CD4-positive, alpha-beta T cell (primary cell): ENCODE measurements at regions not wholly inside any gene's neighbourhood (a gene's known extent, or its start where the extent isn't known, plus 50 kb on each side); places are given as distances from the start of the nearest gene placed in this dataset.

Experiments used
- ATAC-seq: fragments of 200-7000 bp; cut with Tn5 transposase; one replicate; pipeline ENCODE4 v1.10.0; 2022; ENCODE audit warnings: mild to moderate bottlenecking; ENCODE audit not compliant: poor library complexity
- CTCF ChIA-PET: fragments of 350-600 bp; sonication (Branson Sonifier 250); formaldehyde crosslinking; loops from one replicate; lab custom pipeline; 2021; ENCODE audit warnings: antibody characterized with exemption, inconsistent platforms; lab: Charles Lee
- POLR2A ChIA-PET: fragments of 350-600 bp; sonication (Branson Sonifier 250); formaldehyde crosslinking; loops from one replicate; lab custom pipeline; 2021; ENCODE audit warnings: antibody characterized with exemption, inconsistent platforms; lab: Charles Lee
- DNase-seq, 14 experiments: peaks; one replicate each; pipeline ENCODE4 v3.0.0-alpha.2; 2013 to 2020; ENCODE audit warnings: mixed read lengths in 2 of 14
- H3K27ac ChIP-seq, 2 donors: one replicate each; pipeline versions ENCODE4 v1.5.1 to v1.7.0; 2013; ENCODE audit warnings: low read length in 2 of 2, low read depth in 1 of 2, mild to moderate bottlenecking in 1 of 2
- H3K27me3 ChIP-seq, 2 experiments: 1 replicate in 1 of 2; 2 replicates in 1 of 2; pipeline versions ENCODE4 v1.6.1 to v1.7.0; 2013; ENCODE audit warnings: low read length in 2 of 2, control low read depth in 1 of 2, mild to moderate bottlenecking in 1 of 2, moderate library complexity in 1 of 2; ENCODE audit not compliant: insufficient read depth in 2 of 2, control insufficient read depth in 1 of 2
- H3K36me3 ChIP-seq: one replicate; pipeline ENCODE4 v1.6.1; 2013; ENCODE audit warnings: low read length, control low read depth; ENCODE audit not compliant: insufficient read depth
- H3K4me1 ChIP-seq: one replicate; pipeline ENCODE4 v1.6.1; 2013; ENCODE audit warnings: low read length, control low read depth; ENCODE audit not compliant: insufficient read depth
- H3K4me3 ChIP-seq: one replicate; pipeline ENCODE4 v1.5.1; 2013; ENCODE audit warnings: mild to moderate bottlenecking, low read length, moderate library complexity
- H3K9me3 ChIP-seq, 2 experiments: 1 replicate in 1 of 2; 2 replicates in 1 of 2; pipeline versions ENCODE4 v1.6.1 to v1.7.0; 2013; ENCODE audit warnings: low read length in 2 of 2, mild to moderate bottlenecking in 2 of 2, control low read depth in 1 of 2, moderate library complexity in 1 of 2; ENCODE audit not compliant: control insufficient read depth in 1 of 2, insufficient read depth in 1 of 2
- H3K27ac Mint-ChIP-seq: one replicate; pipeline ENCODE4 v1.8.0; 2020; ENCODE audit warnings: mixed read lengths
- H3K27me3 Mint-ChIP-seq: one replicate; pipeline ENCODE4 v1.8.0; 2021; ENCODE audit warnings: mixed read lengths
- H3K36me3 Mint-ChIP-seq: one replicate; pipeline ENCODE4 v1.8.0; 2021; ENCODE audit warnings: low read depth, mixed read lengths
- H3K4me1 Mint-ChIP-seq: one replicate; pipeline ENCODE4 v1.8.0; 2021; ENCODE audit warnings: low read depth, mixed read lengths
- H3K4me3 Mint-ChIP-seq: one replicate; pipeline ENCODE4 v1.8.0; 2020; ENCODE audit warnings: mild to moderate bottlenecking, mixed read lengths
- H3K9me3 Mint-ChIP-seq: one replicate; pipeline ENCODE4 v1.8.0; 2020; ENCODE audit warnings: mixed read lengths
- intact Hi-C, 2 experiments: fragments of 100-400 bp; cut with DNase I in 1 of 2; cut with micrococcal nuclease in 1 of 2; formaldehyde crosslinking; loops; one replicate each; pipeline versions ENCODE4 v1.15.1 to v1.9.0; 2023 to 2025; cut with DNase I, micrococcal nuclease
- TF ChIP-seq, protein P1 (sequence below): fragments of 200-600 bp; IDR thresholded peaks from one replicate; pipeline ENCODE4 v1.8.0; 2022; ENCODE audit warnings: antibody characterized with exemption, mild to moderate bottlenecking

DNA sequence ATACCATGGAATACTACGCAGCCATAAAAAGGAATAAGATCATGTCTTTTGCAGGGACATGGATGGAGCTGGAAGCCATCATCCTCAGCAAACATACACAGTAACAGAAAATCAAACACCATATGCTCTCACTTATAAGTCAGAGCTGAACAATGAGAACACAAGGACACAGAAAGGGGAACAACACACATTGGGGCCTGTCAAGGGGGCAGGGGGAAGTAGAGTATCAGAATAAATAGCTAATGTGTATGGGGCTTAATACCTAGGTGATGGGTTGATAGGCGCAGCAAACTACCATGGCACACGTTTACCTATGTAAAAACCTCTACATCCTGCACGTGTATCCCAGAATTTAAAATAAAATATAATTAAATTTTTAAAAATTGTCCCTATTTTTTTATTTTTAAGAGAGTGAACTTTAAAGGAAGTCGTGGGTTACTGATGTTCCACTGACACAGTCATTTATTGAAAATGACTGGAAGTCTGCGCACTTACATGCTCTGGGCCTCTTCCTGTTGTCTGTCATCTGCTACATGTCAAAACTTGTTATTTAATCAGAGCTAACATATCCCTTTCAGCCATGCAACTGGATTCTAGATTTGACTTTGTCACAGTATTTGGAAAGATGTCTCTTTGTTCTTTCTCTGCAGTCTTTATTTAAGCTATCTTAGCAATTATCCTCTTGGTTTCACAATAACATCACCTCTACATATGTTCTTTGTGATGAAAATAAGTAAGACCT is 73.7 kb upstream of the ABCB5 start:
- Histone ChIP-seq H3K27me3 (no peaks in the 10 kb centered on the region), H3K4me3 (no peak overlapping the region), H3K4me1 (no peaks in the 10 kb centered on the region), H3K27ac (no peak overlapping the region), H3K36me3 (no peaks in the 10 kb centered on the region), H3K9me3 (no peaks in the 10 kb centered on the region)
- H3K4me1 Mint-ChIP-seq, result no peaks in the 10 kb centered on the region
- no peaks in the 10 kb centered on the region for H3K36me3 Mint-ChIP-seq
- H3K27ac Mint-ChIP-seq, result no peak overlapping the region
- TF ChIP-seq, protein P1, sequence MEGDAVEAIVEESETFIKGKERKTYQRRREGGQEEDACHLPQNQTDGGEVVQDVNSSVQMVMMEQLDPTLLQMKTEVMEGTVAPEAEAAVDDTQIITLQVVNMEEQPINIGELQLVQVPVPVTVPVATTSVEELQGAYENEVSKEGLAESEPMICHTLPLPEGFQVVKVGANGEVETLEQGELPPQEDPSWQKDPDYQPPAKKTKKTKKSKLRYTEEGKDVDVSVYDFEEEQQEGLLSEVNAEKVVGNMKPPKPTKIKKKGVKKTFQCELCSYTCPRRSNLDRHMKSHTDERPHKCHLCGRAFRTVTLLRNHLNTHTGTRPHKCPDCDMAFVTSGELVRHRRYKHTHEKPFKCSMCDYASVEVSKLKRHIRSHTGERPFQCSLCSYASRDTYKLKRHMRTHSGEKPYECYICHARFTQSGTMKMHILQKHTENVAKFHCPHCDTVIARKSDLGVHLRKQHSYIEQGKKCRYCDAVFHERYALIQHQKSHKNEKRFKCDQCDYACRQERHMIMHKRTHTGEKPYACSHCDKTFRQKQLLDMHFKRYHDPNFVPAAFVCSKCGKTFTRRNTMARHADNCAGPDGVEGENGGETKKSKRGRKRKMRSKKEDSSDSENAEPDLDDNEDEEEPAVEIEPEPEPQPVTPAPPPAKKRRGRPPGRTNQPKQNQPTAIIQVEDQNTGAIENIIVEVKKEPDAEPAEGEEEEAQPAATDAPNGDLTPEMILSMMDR, result no peak
- CTCF ChIA-PET, result no interaction called here
- peak in 1 of 14 experiments; percentile 2 for DNase-seq
- ATAC-seq, result no peak
- intact Hi-C loops, result no loop called here
- POLR2A ChIA-PET, result no interaction called here
- peaks cover 3% of the 10 kb centered on the region for H3K9me3 Mint-ChIP-seq
- no peak overlapping the region for H3K4me3 Mint-ChIP-seq
- H3K27me3 Mint-ChIP-seq, result no peaks in the 10 kb centered on the region

DNA sequence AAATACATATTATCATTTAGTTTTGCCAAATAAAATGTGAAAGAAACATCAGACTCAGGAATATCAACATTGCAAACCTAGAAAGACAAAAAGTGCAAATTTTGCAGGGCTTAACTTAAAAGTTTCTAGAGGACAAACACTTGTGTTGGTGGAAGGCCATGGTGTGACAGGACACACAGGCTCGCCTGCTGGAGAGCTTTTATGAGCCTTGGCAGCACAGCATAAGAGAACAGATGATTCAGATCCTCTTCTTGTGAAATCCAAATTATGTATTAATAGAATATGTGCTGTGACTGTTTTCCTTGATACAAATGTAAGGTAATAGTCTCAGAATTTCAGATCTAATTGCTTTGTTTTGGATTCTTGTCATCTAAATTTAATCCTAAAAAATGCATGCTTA is 72.9 kb upstream of the ABCB5 start:
- H3K27me3 ChIP-seq, result no peaks in the 10 kb centered on the region
- no peaks in the 10 kb centered on the region for H3K27me3 Mint-ChIP-seq
- no peak overlapping the region for H3K4me3 Mint-ChIP-seq
- H3K27ac Mint-ChIP-seq, result no peak overlapping the region
- no peaks in the 10 kb centered on the region for H3K36me3 ChIP-seq
- intact Hi-C loops, result no loop called here
- ChIA-PET CTCF (no interaction called here), POLR2A (no interaction called here)
- no peaks in the 10 kb centered on the region for H3K9me3 ChIP-seq
- H3K9me3 Mint-ChIP-seq, result peaks cover 3% of the 10 kb centered on the region
- no peak for DNase-seq
- H3K36me3 Mint-ChIP-seq, result no peaks in the 10 kb centered on the region
- H3K4me1 ChIP-seq, result no peaks in the 10 kb centered on the region
- no peak overlapping the region for H3K4me3 ChIP-seq
- ATAC-seq, result no peak
- no peaks in the 10 kb centered on the region for H3K4me1 Mint-ChIP-seq
- TF ChIP-seq, protein P1, result no peak
- no peak overlapping the region for H3K27ac ChIP-seq

DNA sequence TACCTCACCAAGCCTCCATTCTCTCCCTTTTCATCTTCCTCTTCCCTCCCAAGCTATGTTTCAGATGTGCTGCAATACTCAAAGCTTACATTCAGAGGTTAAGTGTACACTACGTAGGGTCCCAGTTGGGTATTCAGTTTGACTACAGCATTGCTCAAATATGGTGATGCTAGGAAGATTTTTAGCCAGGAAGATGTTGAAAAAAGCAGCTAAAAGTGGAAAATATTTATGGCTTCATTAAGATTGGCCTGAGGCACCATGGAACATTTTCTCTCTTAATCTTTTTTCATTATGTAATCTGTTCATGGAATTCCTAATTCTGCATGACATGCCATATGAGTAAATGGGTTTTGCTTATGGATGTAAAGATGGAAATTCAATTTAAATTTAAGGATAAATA is 72.0 kb upstream of the ABCB5 start:
- H3K4me1 Mint-ChIP-seq, result no peaks in the 10 kb centered on the region
- no peak for ATAC-seq
- no peaks in the 10 kb centered on the region for H3K36me3 Mint-ChIP-seq
- H3K27me3 Mint-ChIP-seq, result no peaks in the 10 kb centered on the region
- H3K9me3 Mint-ChIP-seq, result peaks cover 3% of the 10 kb centered on the region
- CTCF ChIA-PET, result no interaction called here
- H3K27ac Mint-ChIP-seq, result no peak overlapping the region
- Histone ChIP-seq H3K36me3 (no peaks in the 10 kb centered on the region), H3K4me3 (no peak overlapping the region), H3K4me1 (no peaks in the 10 kb centered on the region), H3K27me3 (no peaks in the 10 kb centered on the region), H3K9me3 (no peaks in the 10 kb centered on the region), H3K27ac (no peak overlapping the region)
- TF ChIP-seq, protein P1, result no peak
- no peak for DNase-seq
- intact Hi-C loops, result no loop called here
- POLR2A ChIA-PET, result no interaction called here
- H3K4me3 Mint-ChIP-seq, result no peak overlapping the region
